ENCODE measurements at regions not wholly inside any gene's neighbourhood (a gene's known extent, or its start where the extent isn't known, plus 50 kb on each side); places are given as distances from the start of the nearest gene placed in this dataset.

- DNase-seq, result no peak
Measured at GRCh38 chr3:13224967-13225366, 151.7 kb upstream of the IQSEC1 start.

DNA sequence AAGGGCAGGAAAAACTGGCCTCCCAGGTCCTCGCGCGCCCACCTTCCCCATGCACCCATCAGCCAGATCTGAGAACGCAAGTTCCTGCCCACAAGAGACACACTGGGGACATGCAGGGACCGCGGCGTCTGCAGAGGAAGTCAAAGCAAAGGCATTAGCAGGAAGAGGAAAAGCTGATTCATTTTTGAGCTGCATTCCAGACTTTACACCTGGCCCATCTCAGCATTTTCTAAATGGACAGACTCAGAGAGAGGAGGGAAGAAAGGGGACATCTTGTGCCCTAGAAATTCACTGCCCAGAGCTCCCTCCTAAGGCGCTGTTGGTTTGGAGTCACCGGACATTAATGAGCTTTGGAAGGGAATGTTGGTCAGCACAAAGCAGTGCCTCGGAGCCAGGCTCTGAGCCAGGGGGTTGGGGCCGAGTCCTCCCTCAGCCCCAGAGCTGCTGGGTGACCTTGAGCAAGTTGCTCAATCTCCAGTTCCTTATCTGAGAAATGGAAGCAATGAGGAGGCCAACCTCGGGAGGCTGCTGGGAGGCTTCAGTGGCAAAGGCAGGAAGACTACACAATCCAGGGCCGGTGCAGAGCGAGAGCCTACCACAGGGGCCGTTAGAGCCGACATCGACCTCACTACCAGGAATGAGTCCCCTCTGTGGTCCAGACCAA lies 150.5 kb upstream of the IQSEC1 start:
- DNase-seq, result no peak

DNA sequence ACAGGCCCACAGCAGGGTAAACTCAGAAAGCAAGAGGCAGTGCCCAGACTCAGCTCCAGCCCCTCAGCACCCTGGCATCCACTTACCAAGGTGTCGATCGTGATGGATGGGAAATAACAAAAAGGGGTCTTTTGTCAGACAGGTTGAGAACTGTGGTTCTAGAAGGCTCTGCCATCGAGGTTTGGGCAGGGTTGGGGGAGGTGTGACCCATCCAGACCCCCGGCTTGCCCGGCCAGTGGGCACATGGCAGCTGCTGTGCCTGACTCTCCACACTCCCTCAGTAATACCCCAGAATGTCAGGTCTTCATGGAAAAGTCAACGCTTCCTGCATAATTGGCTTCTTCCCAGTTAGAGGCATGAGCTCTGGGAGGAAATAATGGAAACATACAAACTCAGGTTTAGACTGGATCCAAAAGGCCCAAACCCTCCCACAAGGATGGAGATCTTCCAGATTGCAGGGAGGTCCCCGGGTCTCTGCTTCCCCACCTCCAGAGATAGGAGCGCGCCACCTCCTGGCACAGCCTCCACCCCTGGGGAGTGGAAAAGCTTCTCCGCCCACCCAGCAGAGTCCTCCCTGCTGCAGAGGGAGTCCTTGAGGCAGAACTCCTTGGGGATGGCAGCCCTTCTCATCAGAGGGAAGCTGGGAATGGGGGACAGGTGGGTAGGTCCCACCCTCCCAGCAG lies 149.8 kb upstream of the IQSEC1 start:
- no peak for DNase-seq

DNA sequence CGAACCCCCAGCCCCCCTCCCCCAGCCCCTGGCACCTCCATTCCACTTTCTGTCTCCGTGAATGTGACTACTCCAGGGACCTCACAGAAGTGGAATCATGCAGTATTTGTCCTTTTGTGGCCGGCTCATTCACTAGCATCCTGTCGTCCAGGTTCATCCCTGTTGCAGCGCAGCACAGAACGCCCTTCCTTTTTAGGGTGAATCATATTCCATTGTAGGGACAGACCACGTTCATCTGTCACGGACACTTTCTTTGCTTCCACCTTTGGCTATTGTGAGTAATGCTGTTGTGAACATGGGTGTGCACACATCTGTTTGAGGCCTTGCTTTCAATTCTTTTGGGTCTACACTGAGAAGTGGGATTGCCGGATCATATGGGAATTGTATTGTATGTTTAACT lies 148.9 kb upstream of the IQSEC1 start:
- DNase-seq, result no peak

DNA sequence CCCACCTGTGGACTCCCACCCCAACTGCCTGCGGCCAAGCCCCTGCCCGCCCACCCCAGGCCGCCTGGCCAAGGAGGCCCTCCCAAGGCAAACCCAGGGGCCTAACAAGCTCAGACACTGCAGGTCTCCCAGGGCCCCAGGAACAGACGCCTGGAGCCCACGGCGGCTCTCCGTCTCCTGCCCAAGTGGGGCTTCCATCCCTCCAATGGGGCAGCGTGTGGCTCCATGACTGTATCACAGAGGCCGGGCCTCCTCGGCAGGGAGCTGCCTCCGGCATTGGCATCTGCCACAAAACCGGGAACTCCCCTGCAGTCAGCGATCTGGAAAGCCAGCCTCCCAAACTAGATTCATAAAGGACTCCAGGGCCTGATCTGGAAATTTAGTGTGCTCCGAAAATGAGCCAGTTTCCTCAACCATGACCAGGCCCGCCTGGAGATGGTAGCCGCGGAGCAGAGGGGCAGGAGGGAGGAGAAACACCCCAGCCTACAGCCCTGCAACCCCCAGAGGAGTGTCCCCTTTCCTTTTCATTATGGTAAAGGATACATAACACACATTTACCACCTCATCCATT lies 148.3 kb upstream of the IQSEC1 start:
- DNase-seq, result no peak

GRCh38 chr3:13220991-13221390 lies 147.8 kb upstream of the IQSEC1 start:
- DNase-seq, result no peak

DNA sequence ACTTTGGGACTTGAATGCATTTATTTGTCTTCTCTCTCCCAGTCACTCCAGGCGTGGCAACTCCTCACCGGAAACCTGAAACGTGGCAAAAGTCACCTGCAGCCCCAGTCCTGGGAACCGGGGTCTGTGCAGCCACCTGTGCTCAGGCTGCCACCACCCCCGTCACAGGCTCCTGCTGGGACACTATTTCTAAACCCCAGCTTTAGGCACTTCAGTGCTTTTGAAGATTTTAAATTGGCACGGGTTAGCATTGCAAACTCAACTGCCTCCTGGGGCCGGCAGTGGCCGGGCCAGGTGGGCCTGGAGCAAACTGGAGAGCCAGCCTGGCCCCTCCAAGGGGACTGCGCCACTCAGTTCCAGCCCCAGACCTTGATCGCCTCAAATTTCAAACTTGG lies 146.7 kb upstream of the IQSEC1 start:
- DNase-seq, result no peak

DNA sequence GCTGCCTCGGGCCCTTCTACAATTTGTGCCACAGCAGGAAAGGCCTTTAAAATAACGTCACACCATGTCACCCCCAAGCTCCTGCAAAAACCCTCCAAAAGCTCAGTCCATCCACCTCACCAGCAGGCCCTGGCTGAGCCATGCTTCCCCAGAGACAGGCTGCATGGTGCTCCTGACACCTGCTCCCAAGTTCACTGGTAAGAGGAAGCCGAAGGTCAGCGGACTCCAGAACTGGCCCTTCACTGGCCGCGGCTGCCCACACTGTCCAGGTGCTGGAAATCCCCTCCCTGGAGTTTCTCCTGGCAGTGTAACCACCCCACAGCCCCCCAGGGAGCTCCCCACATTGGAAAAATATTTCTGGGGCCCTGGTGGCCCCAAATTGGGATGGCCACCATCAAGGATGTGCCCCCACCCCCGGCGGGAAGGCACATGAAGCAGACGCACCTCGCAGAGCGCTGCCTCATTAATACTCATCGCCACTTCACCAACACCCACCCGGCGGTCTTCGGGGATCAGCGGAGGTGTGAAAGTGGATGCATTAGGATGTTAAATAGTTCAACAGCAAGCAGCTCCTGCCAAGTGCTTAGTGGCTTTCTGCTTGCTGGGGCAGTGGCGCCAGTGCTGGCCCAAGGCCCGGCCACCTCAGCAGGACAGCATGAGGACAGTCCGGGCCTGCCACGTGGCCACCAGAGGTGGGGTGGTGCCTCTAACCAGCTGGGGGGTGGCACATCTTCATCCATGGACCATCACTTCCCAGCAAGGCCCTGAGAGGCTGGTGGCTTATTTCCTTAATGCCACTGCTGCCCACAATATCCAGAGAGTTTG lies 146.1 kb upstream of the IQSEC1 start:
- no peak for DNase-seq

DNA sequence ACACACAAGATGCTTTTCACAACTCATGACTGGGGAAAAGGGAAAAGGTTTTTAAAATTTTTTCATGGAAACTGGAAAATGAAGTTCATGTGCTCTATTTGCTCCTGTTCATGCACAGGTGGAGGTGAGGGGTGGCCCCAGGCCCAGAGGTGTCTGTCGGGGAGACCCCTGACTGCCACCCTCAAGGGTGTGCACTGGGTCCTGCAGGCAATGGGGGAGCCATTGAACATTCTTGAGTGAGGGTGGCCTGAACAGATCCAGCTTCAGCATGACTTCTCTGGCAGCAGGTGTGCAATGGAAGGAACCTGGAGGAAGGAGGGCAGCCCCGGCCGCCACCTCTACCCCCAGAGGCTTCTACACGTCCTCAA lies 145.3 kb upstream of the IQSEC1 start:
- DNase-seq, result no peak

DNA sequence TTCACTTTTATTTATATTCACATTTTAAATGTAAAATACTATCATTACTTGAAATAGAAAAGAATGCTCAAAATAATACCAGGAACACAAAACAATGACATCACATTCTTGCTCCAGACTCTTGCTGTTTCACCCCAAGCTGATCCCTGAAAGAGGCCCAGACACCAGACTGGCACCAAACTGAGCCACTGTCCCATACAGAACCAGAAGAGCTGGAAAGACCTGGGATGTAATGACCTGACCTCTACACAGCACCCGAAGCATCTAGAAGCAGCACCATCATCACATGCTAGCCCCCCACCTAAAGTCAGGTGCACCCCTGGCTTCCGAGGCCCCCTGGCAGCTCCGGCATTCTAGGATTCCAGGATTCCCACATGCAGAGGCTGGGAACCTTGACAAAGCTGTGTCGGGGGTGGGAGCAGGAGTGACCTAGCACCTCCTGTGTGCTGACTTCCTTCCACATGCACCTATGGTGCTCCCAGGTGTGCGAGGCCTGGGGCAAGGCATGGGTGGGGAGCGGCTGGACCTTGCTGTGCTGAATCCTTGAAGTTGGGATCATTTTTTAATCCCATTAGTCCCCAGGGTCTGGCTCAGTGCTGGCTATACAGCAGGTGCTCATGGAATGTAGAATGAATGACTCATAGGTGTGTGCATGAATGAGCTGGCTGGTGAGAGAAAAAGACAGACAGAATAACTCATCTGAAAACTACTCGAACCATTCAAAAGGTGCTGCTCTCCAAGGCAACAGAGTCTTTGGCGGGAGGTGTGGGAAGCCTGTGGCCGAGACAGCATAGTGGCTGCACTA lies 144.7 kb upstream of the IQSEC1 start:
- DNase-seq, result no peak

GRCh38 chr3:13217253-13217652 lies 144.0 kb upstream of the IQSEC1 start:
- DNase-seq, result no peak

GRCh38 chr3:13215940-13216546 lies 142.8 kb upstream of the IQSEC1 start:
- no peak for DNase-seq

- no peak for DNase-seq
Measured at GRCh38 chr3:13214847-13215472, 141.7 kb upstream of the IQSEC1 start.

DNA sequence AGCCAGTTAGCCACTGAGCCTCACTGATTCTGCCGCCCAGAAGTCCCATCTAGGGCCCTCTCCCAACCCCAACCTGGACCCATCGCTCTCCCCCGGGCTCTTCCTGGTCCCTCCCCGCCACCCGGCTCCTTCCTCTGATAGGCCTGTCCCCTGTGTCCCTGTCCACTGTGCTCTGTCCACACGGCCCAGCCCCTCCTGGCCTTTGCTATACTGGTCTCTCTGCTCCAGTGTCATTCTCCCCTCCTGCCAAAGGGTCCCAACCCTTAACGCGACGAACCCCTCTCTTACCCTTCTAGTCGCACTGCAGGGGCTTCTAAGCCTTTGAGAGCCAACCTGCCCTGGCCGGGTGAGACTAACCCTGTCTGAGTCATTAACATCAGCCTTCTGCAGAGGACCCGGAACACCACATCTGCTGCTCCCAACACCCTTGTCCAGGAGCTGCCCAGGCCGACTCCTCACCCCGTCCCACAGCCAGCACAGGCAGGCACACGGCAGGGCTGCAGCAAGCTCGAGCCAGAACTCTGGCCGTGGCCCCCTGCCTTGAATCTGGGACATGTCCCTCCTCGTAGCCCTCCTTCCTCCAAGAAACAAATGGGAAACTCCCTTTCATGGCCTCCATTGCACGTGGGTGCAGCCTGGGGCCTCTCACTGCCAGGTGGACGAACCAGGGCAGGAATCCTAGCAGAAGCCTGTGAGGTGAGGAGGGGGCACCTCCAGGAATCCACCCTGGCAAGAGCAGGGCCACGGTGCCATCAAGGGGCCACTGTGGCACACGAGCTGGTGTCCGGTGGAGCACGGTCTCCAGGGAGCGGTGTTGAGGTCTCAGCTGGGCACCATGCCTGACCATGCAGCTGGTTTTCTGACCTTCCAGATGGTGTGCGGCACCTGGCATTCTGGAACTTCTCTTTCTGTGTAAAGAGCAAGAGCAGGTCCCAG lies 140.9 kb upstream of the IQSEC1 start:
- DNase-seq, result no peak

DNA sequence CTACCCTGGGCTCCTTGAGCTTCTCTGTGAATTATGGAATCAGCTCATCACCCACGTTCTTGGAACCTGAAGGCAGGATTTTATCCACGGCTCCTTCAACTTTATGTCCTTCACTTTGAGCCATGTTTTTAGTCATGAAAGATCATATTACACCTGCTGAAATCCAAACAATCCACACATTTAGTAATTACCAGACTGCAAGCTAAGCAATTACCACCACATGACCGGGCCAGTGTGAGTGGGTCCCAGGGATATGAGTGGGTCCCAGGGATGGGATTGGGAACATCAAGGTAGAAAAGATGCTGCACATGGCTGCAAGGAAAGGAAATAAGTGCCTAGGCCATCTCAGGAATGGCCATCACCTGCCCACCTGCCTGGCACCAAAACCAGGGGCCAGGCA lies 140.3 kb upstream of the IQSEC1 start:
- no peak for DNase-seq

DNA sequence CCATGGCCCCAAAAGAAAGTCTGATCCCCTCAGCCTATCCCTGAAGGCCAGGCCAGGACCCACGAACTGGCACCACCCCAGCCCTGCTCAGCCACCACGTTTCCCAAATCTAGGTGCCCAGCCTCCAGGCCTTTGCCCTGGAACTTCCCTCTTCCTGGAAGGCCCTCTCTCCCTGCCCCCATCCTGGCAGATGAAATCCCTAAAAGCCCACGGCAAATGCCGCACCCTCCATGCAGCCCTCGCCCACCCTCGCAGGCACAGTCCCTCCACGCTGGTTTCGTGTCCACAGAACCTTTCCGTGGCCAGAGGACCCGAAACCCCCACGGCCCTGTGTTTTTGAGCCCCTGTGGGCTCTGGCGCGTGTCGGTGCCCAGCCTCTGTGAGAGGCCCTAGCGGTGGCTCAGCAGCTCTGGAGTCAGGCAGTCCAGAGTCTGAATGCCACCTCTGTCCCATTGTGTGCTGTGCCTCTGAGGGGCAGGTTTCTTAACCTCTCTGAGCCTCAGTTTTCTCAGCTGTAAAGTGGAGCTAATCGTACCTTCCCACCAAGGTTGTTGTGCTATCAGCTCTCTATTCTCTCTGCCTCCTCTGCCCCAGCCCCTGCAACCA lies 138.5 kb upstream of the IQSEC1 start:
- DNase-seq, result no peak

DNA sequence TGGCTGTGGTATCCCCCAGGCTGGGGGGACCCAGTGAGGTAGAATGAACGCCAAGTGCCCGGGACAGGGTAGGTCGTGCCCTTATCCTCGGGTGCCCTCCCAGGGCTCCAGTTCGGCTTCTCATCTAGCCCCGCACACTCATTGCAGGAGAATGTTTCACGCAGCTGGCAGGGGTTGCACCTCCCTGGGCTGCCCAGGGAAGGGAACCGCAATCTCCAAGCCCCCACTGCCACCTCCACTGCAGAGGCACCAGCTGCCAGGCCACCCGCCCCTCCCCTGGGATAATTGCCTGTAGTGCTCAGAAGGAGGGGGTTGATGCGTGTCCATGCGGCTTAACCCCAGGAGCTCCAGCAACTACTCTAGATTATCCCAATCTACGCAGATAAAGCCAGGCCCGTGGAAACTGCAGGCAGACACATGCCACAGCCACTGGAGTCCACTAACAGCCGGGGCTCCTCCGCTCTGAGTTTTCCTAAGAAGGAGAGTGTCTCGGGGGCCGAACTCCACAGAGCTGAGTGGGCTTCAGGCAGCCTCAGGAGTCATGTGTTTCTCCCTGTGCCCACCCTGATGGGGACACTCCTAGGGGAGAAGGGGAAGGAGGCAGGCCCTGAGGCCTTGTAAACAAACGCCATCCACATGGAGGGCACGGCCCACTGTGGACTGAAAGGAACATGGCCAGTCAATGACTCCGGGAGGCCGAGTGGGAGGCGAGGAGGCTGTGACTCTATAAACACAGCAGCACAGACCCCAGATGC lies 137.2 kb upstream of the IQSEC1 start:
- DNase-seq, result no peak

- no peak for DNase-seq
Measured at GRCh38 chr3:13209634-13209997, 136.4 kb upstream of the IQSEC1 start.

Measured in right kidney (tissue), 1 donor.